ENCODE measurements at regions not wholly inside any gene's neighbourhood (a gene's known extent, or its start where the extent isn't known, plus 50 kb on each side); places are given as distances from the start of the nearest gene placed in this dataset.

DNA sequence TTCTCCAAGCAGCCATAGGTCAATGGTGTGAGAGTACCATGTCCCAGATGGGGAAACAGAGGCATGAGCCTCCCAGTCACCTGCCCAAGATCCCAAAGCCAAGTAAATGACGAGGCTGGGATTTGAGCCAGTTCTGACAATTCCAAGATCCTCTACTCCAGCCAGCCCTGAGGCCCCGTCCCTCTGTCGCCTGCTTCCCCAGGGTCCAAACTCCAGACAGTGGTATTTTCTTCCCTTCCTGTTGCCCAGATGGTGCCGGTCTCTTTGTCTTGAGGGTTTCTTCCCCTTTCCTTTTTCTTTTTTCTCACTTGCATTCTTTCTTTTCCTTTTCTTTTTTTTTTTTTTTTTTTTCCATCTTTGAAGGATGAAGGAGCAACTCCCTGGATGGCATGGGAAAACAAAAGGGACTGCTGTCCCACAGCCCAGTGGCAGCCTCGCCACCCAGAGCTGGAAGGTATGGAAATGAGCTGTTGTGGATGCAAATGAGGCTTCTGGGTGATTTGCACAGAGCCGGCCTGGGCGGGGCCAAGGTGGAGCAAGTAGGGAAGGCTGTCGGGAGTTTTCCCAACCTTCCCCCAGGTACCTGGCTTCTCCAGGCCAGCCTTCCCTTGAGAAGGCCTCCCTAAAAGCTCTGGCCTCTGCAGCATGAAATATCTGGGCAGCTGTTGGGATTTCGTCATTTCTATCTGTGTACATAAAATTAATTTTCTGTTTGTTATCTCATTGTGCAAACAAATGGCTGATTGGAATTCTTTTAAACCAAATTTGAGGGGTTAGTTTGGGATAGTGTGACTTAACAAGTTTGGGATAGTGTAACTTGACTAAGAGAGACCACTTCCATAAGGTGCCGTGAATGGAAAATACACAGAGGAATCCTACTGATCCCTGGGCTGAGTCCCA is 146.8 kb downstream of the MN1 start:
- H3K4me1 ChIP-seq (ENCODE audit: low read depth), result peaks cover 8% of the 10 kb centered on the region
- no peaks in the 10 kb centered on the region for H3K36me3 ChIP-seq
- H3K27ac ChIP-seq, result no peak overlapping the region
- DNase-seq (ENCODE audit: low read depth in 1 of 2, low spot score in 1 of 2), result peak in 1 of 2 donors; percentile 17
- no peak overlapping the region for H3K4me3 ChIP-seq
- TF ChIP-seq, protein P1, sequence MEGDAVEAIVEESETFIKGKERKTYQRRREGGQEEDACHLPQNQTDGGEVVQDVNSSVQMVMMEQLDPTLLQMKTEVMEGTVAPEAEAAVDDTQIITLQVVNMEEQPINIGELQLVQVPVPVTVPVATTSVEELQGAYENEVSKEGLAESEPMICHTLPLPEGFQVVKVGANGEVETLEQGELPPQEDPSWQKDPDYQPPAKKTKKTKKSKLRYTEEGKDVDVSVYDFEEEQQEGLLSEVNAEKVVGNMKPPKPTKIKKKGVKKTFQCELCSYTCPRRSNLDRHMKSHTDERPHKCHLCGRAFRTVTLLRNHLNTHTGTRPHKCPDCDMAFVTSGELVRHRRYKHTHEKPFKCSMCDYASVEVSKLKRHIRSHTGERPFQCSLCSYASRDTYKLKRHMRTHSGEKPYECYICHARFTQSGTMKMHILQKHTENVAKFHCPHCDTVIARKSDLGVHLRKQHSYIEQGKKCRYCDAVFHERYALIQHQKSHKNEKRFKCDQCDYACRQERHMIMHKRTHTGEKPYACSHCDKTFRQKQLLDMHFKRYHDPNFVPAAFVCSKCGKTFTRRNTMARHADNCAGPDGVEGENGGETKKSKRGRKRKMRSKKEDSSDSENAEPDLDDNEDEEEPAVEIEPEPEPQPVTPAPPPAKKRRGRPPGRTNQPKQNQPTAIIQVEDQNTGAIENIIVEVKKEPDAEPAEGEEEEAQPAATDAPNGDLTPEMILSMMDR (IDR thresholded peaks at IDR 0.05; ENCODE audit: low read depth, low read length), result no peak
- H3K9me3 ChIP-seq (ENCODE audit: low read depth), result no peaks in the 10 kb centered on the region
- no peaks in the 10 kb centered on the region for H3K27me3 ChIP-seq

DNA sequence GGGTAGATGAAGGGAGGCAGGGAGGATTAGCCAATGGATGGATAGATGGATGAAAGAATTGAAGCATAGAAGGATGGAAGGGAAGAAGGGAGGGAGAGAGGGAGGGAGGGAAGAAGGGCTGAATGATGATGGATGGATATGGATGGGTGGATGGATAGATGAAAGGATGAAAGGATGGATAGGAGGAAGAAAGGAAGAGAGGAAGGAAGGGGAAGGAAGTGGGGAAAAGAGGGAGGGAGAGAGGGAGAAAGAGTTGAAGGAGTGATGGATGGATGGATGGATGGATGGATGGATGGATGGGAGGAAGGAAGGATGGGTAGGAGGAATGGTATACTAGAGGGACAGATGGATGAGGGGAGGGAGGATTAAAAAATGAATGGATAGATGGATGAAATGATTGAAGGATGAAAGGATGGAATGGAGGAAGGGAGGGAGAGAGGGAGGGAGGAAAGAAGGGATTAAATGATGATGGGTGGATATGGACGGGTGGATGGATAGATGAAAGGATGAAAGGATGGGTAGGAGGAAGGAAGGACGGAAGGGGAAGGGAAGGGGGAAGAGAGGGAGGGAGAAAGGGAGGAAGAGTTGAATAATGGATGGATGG is 145.9 kb downstream of the MN1 start:
- H3K9me3 ChIP-seq (ENCODE audit: low read depth), result no peaks in the 10 kb centered on the region
- H3K36me3 ChIP-seq, result no peaks in the 10 kb centered on the region

DNA sequence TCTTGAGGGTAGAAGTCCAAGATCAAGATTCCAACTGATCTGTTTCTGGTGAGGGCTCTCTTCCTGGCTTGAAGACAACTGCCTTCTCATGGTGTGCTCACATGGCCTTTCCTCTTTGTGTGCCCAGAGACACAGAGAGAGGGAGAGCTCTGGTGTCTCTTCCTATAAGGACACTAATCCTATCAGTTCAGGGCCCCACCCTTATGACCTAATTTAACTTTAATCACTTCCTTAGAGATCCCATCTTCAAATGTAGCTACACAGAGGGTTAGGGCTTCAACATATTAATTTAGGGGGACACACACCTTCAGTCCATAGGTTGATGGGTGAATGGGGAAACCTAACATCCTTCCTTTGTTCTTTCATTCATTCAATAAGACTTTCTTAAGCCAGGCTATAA is 144.6 kb downstream of the MN1 start:
- H3K27me3 ChIP-seq, result no peaks in the 10 kb centered on the region
- DNase-seq (ENCODE audit: low read depth in 1 of 2, low spot score in 1 of 2), result no peak
- TF ChIP-seq, protein P1 (IDR thresholded peaks at IDR 0.05; ENCODE audit: low read depth, low read length), result no peak

More for the DNA sequence above, 145.9 kb downstream of the MN1 start:
- Histone ChIP-seq H3K4me3 (no peak overlapping the region), H3K4me1 (ENCODE audit: low read depth) (peaks cover 8% of the 10 kb centered on the region), H3K27me3 (no peaks in the 10 kb centered on the region), H3K27ac (no peak overlapping the region)
- TF ChIP-seq, protein P1 (IDR thresholded peaks at IDR 0.05; ENCODE audit: low read depth, low read length), result no peak
- no peak for DNase-seq (ENCODE audit: low read depth in 1 of 2, low spot score in 1 of 2)

DNA sequence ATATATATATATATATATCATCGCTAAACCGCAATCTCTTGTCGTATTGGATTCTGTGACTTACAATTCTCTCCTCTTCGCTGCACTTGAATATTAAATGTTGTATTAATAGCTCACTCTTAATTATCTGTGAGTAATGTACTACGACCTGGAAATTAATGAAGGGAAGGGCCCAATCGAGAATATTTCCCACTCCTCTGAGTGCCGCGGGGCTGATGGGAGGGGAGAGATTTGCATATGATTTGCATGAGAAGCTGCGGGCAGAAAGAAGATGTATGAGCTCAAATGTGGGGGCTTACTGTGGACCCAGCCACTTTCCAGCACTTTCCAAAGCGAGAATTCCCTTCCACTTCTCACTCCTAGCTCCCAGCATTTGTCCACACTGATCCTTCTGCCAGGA is 141.2 kb downstream of the MN1 start:
- Histone ChIP-seq H3K9me3 (ENCODE audit: low read depth) (no peaks in the 10 kb centered on the region), H3K27me3 (no peaks in the 10 kb centered on the region), H3K36me3 (no peaks in the 10 kb centered on the region), H3K27ac (no peak overlapping the region), H3K4me1 (ENCODE audit: low read depth) (no peaks in the 10 kb centered on the region), H3K4me3 (no peak overlapping the region)
- TF ChIP-seq, protein P1 (IDR thresholded peaks at IDR 0.05; ENCODE audit: low read depth, low read length), result no peak
- no peak for DNase-seq (ENCODE audit: low read depth in 1 of 2, low spot score in 1 of 2)

More for the DNA sequence above, 144.6 kb downstream of the MN1 start:
- Histone ChIP-seq H3K4me3 (no peak overlapping the region), H3K4me1 (ENCODE audit: low read depth) (no peaks in the 10 kb centered on the region), H3K36me3 (no peaks in the 10 kb centered on the region), H3K27ac (no peak overlapping the region), H3K9me3 (ENCODE audit: low read depth) (no peaks in the 10 kb centered on the region)

DNA sequence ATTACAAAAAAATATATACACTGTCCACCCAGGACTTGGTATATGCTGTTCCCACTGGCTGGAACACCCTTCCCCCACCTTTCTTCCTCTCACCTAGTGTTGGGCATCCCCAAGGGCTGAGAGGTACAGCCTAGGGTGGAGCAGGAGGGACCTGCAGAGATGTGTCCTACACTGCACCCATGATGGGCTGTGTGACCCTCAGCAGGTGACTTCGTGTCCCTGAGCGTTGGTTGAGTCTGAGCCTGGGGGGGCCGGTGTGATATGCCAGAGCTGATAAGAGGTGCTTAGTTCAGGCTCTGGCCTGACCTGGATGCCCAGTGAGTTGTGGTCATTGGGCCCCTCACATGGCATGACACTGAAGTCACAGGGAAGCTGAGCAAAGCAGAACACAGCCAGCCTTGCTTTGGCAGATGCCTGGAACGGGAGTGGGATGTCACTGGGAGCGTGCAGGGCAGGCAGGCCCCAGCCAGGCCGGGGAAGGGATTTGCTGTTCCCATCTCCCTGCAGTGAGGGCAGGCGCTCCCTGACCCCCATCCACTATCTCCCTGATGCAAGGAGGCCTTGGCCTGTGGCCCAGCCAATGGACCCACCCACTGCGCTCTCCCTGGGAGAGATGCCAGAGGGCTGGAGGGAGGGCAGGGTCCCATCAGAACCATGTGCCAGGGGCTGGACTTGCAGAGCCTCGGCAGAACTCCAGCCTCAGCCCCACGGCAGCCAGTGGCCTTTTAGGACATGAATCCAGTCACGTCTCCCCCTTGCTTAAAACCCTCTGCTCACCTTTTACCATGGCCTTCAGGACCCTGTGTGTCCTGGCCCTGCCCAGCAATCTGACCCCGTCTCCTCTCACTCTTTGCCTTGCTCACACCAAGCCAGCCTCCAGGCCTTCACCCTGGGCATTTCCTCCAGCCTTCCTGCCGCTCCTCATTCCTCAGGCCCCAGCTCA is 138.9 kb downstream of the MN1 start:
- peaks cover 5% of the 10 kb centered on the region for H3K4me1 ChIP-seq (ENCODE audit: low read depth)
- H3K27me3 ChIP-seq, result no peaks in the 10 kb centered on the region
- no peak overlapping the region for H3K4me3 ChIP-seq
- no peaks in the 10 kb centered on the region for H3K36me3 ChIP-seq
- peak overlapping the region; percentile 3 for H3K27ac ChIP-seq
- peak in 1 of 2 donors; percentile 80 for DNase-seq (ENCODE audit: low read depth in 1 of 2, low spot score in 1 of 2)
- H3K9me3 ChIP-seq (ENCODE audit: low read depth), result no peaks in the 10 kb centered on the region
- TF ChIP-seq, protein P1 (IDR thresholded peaks at IDR 0.05; ENCODE audit: low read depth, low read length), result no peak

Data from cardiac muscle cell (in vitro differentiated cells and primary cell).